ENCODE measurements at regions not wholly inside any gene's neighbourhood (a gene's known extent, or its start where the extent isn't known, plus 50 kb on each side); places are given as distances from the start of the nearest gene placed in this dataset.

- no peaks in the 10 kb centered on the region for H3K79me2 ChIP-seq (ENCODE audit: insufficient read depth, low read length)
- no peak for FAIRE-seq
- H3K4me2 ChIP-seq (ENCODE audit: low read depth, low read length): no peak overlapping the region
- ATAC-seq: no peak
- no peak for TF ChIP-seq JUNB (CRISPR knock-in tag; IDR thresholded peaks at IDR 0.05; ENCODE audit: borderline replicate concordance)
- H3K4me3 ChIP-seq (replicated peaks in 1 of 3; ENCODE audit: insufficient read depth in 1 of 3, low read depth in 2 of 3, low read length in 3 of 3): no peak overlapping the region
- H3K36me3 ChIP-seq (replicated peaks in 1 of 2; ENCODE audit: control insufficient read depth in 1 of 2, insufficient read depth in 2 of 2, low read length in 2 of 2): no peaks in the 10 kb centered on the region
- no peaks in the 10 kb centered on the region for H4K20me1 ChIP-seq (ENCODE audit: insufficient read depth, low read length)
- in situ Hi-C loops (cut with HindIII; ENCODE audit: extremely low pct_ligation_motif_present, low pct_unique_long_range_greater_than_20kb) (no loop called here), intact Hi-C loops (cut with micrococcal nuclease; ENCODE audit: unreplicated experiment) (no loop called here)
- no peak overlapping the region for H3K27ac ChIP-seq (ENCODE audit: extremely low read length, insufficient read depth, low read length)
- H3K9me3 ChIP-seq (ENCODE audit: low read length): no peaks in the 10 kb centered on the region
- peaks cover 2 to 80% of the 10 kb centered on the region in 2 experiments; a peak in 4 of 5 replicates for H3K27me3 ChIP-seq (ENCODE audit: control insufficient read depth in 1 of 2, insufficient read depth in 2 of 2, low read length in 2 of 2)
- ChIA-PET POLR2A (no interaction called here), CTCF (ENCODE audit: low intra/inter-chr PET ratio, low total read pairs) (no interaction called here)
- H2AFZ ChIP-seq (ENCODE audit: low read length): no peak overlapping the region
- H3K9ac ChIP-seq (ENCODE audit: insufficient read depth, low read depth, low read length): no peak overlapping the region
- no TSS peak for BruUV-seq (replicated peaks)
- peaks cover 12% of the 10 kb centered on the region for H3K4me1 ChIP-seq (ENCODE audit: insufficient read depth, low read length)
- WGBS (ENCODE audit: low lambda C conversion rate): 3% methylated on average over 3 of the region's 3 CpGs
- DNase-seq (ENCODE audit: low spot score): no peak
Measured at GRCh38 chr2:121039679-121040078, 245.3 kb downstream of the TFCP2L1 start.

GRCh38 chr2:121041516-121041915 is 243.5 kb downstream of the TFCP2L1 start:
- POLR2A ChIA-PET: no interaction called here
- Histone ChIP-seq H3K27me3 (ENCODE audit: control insufficient read depth in 1 of 2, insufficient read depth in 2 of 2, low read length in 2 of 2) (peaks cover 7 to 83% of the 10 kb centered on the region in 2 experiments), H3K4me2 (ENCODE audit: low read depth, low read length) (no peak overlapping the region), H3K9ac (ENCODE audit: insufficient read depth, low read depth, low read length) (no peak overlapping the region), H3K4me1 (ENCODE audit: insufficient read depth, low read length) (peaks cover 2% of the 10 kb centered on the region), H3K9me3 (ENCODE audit: low read length) (no peaks in the 10 kb centered on the region), H2AFZ (ENCODE audit: low read length) (no peak overlapping the region), H3K27ac (ENCODE audit: extremely low read length, insufficient read depth, low read length) (no peak overlapping the region), H3K79me2 (ENCODE audit: insufficient read depth, low read length) (no peaks in the 10 kb centered on the region), H4K20me1 (ENCODE audit: insufficient read depth, low read length) (no peaks in the 10 kb centered on the region; the same call in 1 of the 2 replicates), H3K4me3 (replicated peaks in 1 of 3; ENCODE audit: insufficient read depth in 1 of 3, low read depth in 2 of 3, low read length in 3 of 3) (no peak overlapping the region), H3K36me3 (replicated peaks in 1 of 2; ENCODE audit: control insufficient read depth in 1 of 2, insufficient read depth in 2 of 2, low read length in 2 of 2) (no peaks in the 10 kb centered on the region)
- FAIRE-seq: no peak
- ATAC-seq: no peak
- BruUV-seq (replicated peaks): no TSS peak
- no peak for DNase-seq (ENCODE audit: low spot score)
- CTCF ChIA-PET (ENCODE audit: low intra/inter-chr PET ratio, low total read pairs): no interaction called here
- in situ Hi-C loops (cut with HindIII; ENCODE audit: extremely low pct_ligation_motif_present, low pct_unique_long_range_greater_than_20kb): no loop called here
- WGBS (ENCODE audit: low lambda C conversion rate): 8% methylated on average over 1 of the region's 1 CpG
- intact Hi-C loops (cut with micrococcal nuclease; ENCODE audit: unreplicated experiment): no loop called here
- no peak for TF ChIP-seq AGO1 (IDR thresholded peaks at IDR 0.05; ENCODE audit: low read depth, low read length, poor library complexity, severe bottlenecking)
- no peak for TF ChIP-seq SAP130 (CRISPR knock-in tag; IDR thresholded peaks at IDR 0.05; ENCODE audit: low read depth)
- TF ChIP-seq ZNF10 (CRISPR knock-in tag; IDR thresholded peaks at IDR 0.05; ENCODE audit: borderline replicate concordance, low read depth): no peak
- TF ChIP-seq TBL1XR1 (IDR thresholded peaks at IDR 0.05; ENCODE audit: borderline replicate concordance, low read length, partially characterized antibody): no peak
- TF ChIP-seq ZBTB49 (CRISPR knock-in tag; IDR thresholded peaks at IDR 0.05; ENCODE audit: borderline replicate concordance): no peak
- no peak for TF ChIP-seq PHF20 (CRISPR knock-in tag; IDR thresholded peaks at IDR 0.05)
- no peak for TF ChIP-seq SNAPC4 (CRISPR knock-in tag; IDR thresholded peaks at IDR 0.05)
- TF ChIP-seq ZNF639 (CRISPR knock-in tag; conservative IDR thresholded peaks at IDR 0.05): no peak
- no peak for TF ChIP-seq ZNF468 (CRISPR knock-in tag; IDR thresholded peaks at IDR 0.05)

All from HepG2 (cell line).